ENCODE measurements at regions not wholly inside any gene's neighbourhood (a gene's known extent, or its start where the extent isn't known, plus 50 kb on each side); places are given as distances from the start of the nearest gene placed in this dataset.
A peak's percentile ranks its signal among the peaks of the same experiment; 100 is the strongest.

DNA sequence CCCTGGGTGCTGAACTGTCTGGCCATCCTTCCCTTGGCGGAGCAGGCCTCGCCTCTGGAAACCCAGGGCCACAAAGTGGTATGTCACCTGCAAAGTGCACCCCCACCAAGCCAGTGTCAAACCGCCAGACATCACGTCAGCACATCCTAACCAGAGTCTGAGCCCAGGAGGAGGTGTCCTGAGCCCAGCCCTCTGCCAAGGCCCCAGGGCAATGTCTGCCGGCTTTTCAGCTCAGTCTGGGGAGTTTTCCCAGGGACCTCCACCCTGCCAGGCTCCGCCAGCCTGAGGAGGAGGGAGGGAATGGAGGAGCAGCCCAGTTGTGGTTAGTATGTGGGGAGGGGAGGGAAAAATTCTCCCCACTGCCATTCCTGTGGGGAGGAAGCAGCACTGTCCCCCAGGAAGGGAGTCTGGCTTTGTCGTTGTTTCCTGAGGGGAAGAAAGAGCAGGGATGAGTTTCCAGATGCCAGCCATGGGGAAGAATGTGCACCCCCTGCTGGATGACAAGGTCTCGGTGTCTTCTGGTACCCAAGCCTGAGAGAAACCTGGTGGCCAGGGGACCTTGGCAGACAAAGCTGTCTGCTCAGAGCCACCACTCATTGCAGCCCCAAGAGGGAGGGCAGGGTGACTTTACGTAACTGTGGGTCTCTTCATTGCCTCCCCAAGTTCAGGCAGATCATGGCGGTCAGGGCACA, 81.4 kb upstream of the CD82 start:
- Histone ChIP-seq H3K9me3 (ENCODE audit: low read length) (no peaks in the 10 kb centered on the region), H3K27ac (ENCODE audit: low read depth, low read length) (no peak overlapping the region), H3K4me3 (ENCODE audit: low read length) (no peak overlapping the region), H3K36me3 (ENCODE audit: insufficient read depth, low read length) (no peaks in the 10 kb centered on the region), H3K27me3 (ENCODE audit: insufficient read depth, low read length, poor library complexity, severe bottlenecking) (no peaks in the 10 kb centered on the region), H3K4me1 (ENCODE audit: insufficient read depth, low read length) (no peaks in the 10 kb centered on the region)
- Mint-ChIP-seq H3K4me1 (no peaks in the 10 kb centered on the region), H3K9me3 (peaks cover 2 to 11% (median 5%) of the 10 kb centered on the region in 5 donors), H3K27me3 (peaks cover 6 to 22% of the 10 kb centered on the region in 2 donors), H3K4me3 (no peak overlapping the region), H3K27ac (no peak overlapping the region), H3K36me3 (peaks cover 0 to 5% (median 0%) of the 10 kb centered on the region in 3 donors)
- CTCF ChIA-PET = no interaction called here
- no peak for DNase-seq
- POLR2A ChIA-PET = no interaction called here

DNA sequence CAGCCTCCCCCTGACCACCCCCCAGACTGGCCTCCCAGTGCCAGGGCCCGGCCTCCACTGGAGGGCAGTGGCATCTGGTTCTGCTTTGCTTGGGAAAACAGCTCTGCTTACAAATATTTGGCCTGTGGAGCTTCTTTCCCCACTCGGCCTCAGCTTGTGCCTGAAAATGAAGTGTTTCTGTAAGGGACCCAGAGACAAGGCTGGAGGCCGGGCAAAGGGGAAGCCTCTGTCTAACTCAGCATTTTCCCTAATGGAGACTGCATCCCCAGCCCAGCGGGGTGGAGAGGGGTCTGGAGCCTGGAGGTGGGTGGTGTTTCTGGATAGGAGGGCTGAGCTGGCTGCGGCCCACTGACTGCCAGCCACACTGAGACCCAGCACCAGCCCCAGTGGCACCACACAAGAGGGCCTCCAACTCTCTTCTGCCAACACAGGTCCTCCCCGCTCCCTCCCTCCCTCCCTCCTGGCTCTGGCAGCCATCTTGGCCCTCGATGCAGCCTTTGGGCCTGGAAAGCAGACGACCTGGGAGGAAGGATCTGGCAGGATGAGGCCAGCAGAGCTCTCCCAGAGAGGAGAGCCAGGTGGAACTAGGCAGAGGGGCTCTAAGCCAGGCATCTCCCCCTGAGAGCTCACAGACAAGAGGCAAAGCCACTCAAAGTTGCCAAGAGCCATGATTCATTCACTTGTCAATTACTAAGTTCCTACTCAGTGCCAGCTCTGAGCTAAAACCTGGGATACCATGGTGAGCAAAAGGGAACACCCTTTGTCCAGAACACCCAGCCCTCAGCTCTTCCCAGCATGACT, 77.1 kb upstream of the CD82 start:
- POLR2A ChIA-PET = no interaction called here
- H3K27ac ChIP-seq (ENCODE audit: low read depth, low read length) = no peak overlapping the region
- H3K9me3 Mint-ChIP-seq = peaks cover 2 to 11% (median 5%) of the 10 kb centered on the region in 5 donors
- H3K4me1 Mint-ChIP-seq = no peaks in the 10 kb centered on the region
- no peak overlapping the region for H3K4me3 ChIP-seq (ENCODE audit: low read length)
- DNase-seq = no peak
- H3K27me3 Mint-ChIP-seq = peaks cover 11 to 34% of the 10 kb centered on the region in 2 donors
- H3K4me3 Mint-ChIP-seq = no peak overlapping the region
- H3K27me3 ChIP-seq (ENCODE audit: insufficient read depth, low read length, poor library complexity, severe bottlenecking) = no peaks in the 10 kb centered on the region
- peaks cover 0 to 5% (median 0%) of the 10 kb centered on the region in 3 donors for H3K36me3 Mint-ChIP-seq
- H3K4me1 ChIP-seq (ENCODE audit: insufficient read depth, low read length) = no peaks in the 10 kb centered on the region
- no peaks in the 10 kb centered on the region for H3K9me3 ChIP-seq (ENCODE audit: low read length)
- H3K27ac Mint-ChIP-seq = peak overlapping the region in 1 of 8 donors; percentile 54
- no peaks in the 10 kb centered on the region for H3K36me3 ChIP-seq (ENCODE audit: insufficient read depth, low read length)
- CTCF ChIA-PET = no interaction called here

DNA sequence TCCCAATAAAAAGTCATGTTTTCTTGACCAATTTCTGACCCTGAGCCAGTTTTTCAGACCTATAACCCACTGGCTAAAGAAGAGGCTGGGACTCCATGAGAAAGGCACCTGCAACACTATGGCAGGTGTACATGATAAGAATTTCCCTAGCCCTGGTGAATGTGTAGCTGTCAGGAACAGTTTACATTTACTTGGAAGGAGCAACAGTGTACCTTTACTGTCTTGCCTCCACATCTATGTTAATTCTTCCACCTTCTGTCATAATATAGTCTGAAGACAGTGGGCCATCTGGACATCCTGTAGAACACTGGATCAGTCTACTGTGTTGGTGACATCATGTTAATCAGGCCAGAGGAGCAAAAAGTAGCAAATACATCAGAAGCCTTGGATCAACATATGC, 72.1 kb upstream of the CD82 start:
- no peaks in the 10 kb centered on the region for H3K36me3 ChIP-seq (ENCODE audit: insufficient read depth, low read length)
- no peaks in the 10 kb centered on the region for H3K9me3 ChIP-seq (ENCODE audit: low read length)
- H3K4me3 Mint-ChIP-seq = no peak overlapping the region
- no peaks in the 10 kb centered on the region for H3K4me1 ChIP-seq (ENCODE audit: insufficient read depth, low read length)
- DNase-seq = no peak
- POLR2A ChIA-PET = no interaction called here
- no peak overlapping the region for H3K27ac ChIP-seq (ENCODE audit: low read depth, low read length)
- no peaks in the 10 kb centered on the region for H3K9me3 Mint-ChIP-seq
- H3K27me3 Mint-ChIP-seq = peaks cover 15 to 46% of the 10 kb centered on the region in 2 donors
- H3K27me3 ChIP-seq (ENCODE audit: insufficient read depth, low read length, poor library complexity, severe bottlenecking) = no peaks in the 10 kb centered on the region
- H3K27ac Mint-ChIP-seq = no peak overlapping the region
- CTCF ChIA-PET = no interaction called here
- no peaks in the 10 kb centered on the region for H3K36me3 Mint-ChIP-seq
- H3K4me1 Mint-ChIP-seq = no peaks in the 10 kb centered on the region
- no peak overlapping the region for H3K4me3 ChIP-seq (ENCODE audit: low read length)

DNA sequence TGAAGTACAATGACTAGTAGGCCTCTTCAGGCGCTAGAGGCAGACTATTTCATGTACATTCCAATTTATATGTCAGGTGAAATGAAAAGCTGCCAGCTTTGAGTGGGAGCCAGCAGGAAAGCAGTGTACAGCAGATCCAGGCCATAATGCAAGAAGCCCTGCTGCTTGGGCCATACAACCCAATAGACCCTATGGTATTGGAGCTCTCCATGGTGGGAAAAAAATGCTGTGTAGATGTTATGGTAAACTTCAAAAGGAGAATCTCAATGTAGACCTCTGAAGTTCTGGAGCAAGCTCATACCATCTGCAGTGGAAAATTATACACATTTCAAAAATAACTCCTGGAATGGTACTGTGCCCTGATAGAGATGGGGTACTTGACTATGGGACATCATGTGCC, 71.5 kb upstream of the CD82 start:
- Mint-ChIP-seq H3K4me1 (no peaks in the 10 kb centered on the region), H3K4me3 (no peak overlapping the region), H3K27ac (no peak overlapping the region), H3K27me3 (peaks cover 13 to 42% of the 10 kb centered on the region in 2 donors), H3K36me3 (no peaks in the 10 kb centered on the region), H3K9me3 (no peaks in the 10 kb centered on the region)
- no peaks in the 10 kb centered on the region for H3K4me1 ChIP-seq (ENCODE audit: insufficient read depth, low read length)
- H3K4me3 ChIP-seq (ENCODE audit: low read length) = no peak overlapping the region
- ChIA-PET CTCF (no interaction called here), POLR2A (no interaction called here)
- H3K27ac ChIP-seq (ENCODE audit: low read depth, low read length) = no peak overlapping the region
- H3K9me3 ChIP-seq (ENCODE audit: low read length) = no peaks in the 10 kb centered on the region
- H3K36me3 ChIP-seq (ENCODE audit: insufficient read depth, low read length) = no peaks in the 10 kb centered on the region
- no peak for DNase-seq
- no peaks in the 10 kb centered on the region for H3K27me3 ChIP-seq (ENCODE audit: insufficient read depth, low read length, poor library complexity, severe bottlenecking)

DNA sequence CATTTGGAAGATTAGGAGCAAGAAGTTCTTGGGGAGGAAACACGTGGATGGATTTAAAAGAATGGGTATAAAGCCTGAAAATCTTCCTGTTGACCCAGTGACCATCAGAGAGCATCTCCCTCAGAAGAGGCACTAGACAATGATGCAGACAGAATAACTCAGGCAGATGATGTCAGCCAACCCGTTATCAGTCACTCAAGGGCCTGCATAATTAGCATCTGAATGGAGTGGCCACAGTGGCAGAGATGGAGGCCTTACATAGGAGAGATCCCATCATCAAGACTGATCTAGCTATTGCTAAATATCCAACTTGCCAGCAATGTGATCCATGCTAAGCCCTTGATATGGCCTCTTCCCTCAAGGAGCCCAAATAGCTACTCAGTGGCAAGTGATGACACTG, 70.7 kb upstream of the CD82 start:
- ChIA-PET CTCF (no interaction called here), POLR2A (no interaction called here)
- no peaks in the 10 kb centered on the region for H3K9me3 Mint-ChIP-seq

DNA sequence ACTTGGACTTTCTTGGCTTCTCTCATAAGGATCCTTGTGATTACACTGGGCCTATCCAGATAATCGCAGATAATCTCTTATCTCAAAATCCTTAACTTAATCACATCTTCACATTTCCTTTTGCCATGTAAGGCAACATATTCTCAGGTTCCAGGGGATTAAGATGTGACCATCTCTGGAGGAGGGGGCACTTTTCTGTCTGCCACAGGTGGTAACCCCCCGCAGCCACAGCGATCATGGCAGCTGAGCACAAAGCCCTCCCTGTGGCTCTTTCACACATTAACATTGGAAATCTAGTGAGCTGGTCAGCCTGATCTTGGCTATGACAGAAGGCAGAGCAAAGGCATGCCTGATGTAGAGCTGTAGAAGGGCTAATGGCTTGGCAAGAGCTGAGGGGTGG, 69.1 kb upstream of the CD82 start:
- no peaks in the 10 kb centered on the region for H3K9me3 Mint-ChIP-seq
- Histone ChIP-seq H3K9me3 (ENCODE audit: low read length) (no peaks in the 10 kb centered on the region), H3K4me1 (ENCODE audit: insufficient read depth, low read length) (no peaks in the 10 kb centered on the region), H3K27ac (ENCODE audit: low read depth, low read length) (no peak overlapping the region), H3K4me3 (ENCODE audit: low read length) (no peak overlapping the region), H3K36me3 (ENCODE audit: insufficient read depth, low read length) (no peaks in the 10 kb centered on the region), H3K27me3 (ENCODE audit: insufficient read depth, low read length, poor library complexity, severe bottlenecking) (no peaks in the 10 kb centered on the region)
- no peak overlapping the region for H3K27ac Mint-ChIP-seq
- H3K27me3 Mint-ChIP-seq = peaks cover 7 to 46% of the 10 kb centered on the region in 2 donors
- CTCF ChIA-PET = no interaction called here
- DNase-seq = no peak
- no peak overlapping the region for H3K4me3 Mint-ChIP-seq
- POLR2A ChIA-PET = no interaction called here
- H3K36me3 Mint-ChIP-seq = no peaks in the 10 kb centered on the region
- H3K4me1 Mint-ChIP-seq = no peaks in the 10 kb centered on the region

More for the DNA sequence above, 70.7 kb upstream of the CD82 start:
- H3K4me3 Mint-ChIP-seq = no peak overlapping the region
- H3K27ac Mint-ChIP-seq = no peak overlapping the region
- H3K27me3 ChIP-seq (ENCODE audit: insufficient read depth, low read length, poor library complexity, severe bottlenecking) = no peaks in the 10 kb centered on the region
- no peaks in the 10 kb centered on the region for H3K4me1 Mint-ChIP-seq
- H3K9me3 ChIP-seq (ENCODE audit: low read length) = no peaks in the 10 kb centered on the region
- H3K4me1 ChIP-seq (ENCODE audit: insufficient read depth, low read length) = no peaks in the 10 kb centered on the region
- no peak overlapping the region for H3K27ac ChIP-seq (ENCODE audit: low read depth, low read length)
- no peak overlapping the region for H3K4me3 ChIP-seq (ENCODE audit: low read length)
- no peaks in the 10 kb centered on the region for H3K36me3 Mint-ChIP-seq
- H3K27me3 Mint-ChIP-seq = peaks cover 8 to 39% of the 10 kb centered on the region in 2 donors
- DNase-seq = no peak
- H3K36me3 ChIP-seq (ENCODE audit: insufficient read depth, low read length) = no peaks in the 10 kb centered on the region

DNA sequence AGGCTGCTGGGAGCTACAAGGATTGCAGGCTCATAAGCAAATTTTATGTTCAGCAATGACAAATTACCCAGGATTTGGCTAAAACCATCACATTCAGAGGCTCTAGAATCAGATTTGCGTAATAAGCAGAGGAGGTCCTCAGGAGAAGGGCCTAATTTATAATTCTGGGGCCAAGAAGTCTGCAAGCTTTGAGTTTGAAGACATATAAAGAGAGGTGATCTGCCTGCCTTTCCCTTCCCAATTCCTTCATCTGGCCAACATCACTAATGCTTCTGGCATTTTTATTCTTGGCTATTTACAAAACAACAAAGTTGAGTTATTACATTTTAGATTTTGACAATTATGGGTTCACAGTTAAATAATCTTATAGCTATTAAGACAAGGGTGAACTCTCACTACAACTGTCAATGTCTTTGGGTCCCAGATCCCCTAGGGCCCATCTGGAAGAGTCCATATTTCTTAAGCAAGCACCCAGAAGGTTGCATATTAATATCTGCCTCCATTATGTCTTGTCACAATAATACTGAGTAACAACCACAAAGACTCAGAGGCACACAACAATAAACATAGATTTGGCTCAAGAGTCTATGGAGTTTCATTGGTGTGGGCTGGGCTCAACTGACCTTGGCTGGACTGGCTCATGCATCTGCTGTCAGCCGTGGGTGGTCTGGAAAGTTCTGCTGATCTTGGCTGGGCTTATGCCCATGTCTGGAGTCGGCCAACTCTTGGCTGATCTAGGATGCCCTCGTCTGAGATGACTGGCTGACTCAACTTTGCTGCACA, 67.2 kb upstream of the CD82 start:
- H3K4me3 ChIP-seq (ENCODE audit: low read length) = no peak overlapping the region
- no peaks in the 10 kb centered on the region for H3K36me3 Mint-ChIP-seq
- POLR2A ChIA-PET = no interaction called here
- H3K27ac ChIP-seq (ENCODE audit: low read depth, low read length) = no peak overlapping the region
- H3K27me3 ChIP-seq (ENCODE audit: insufficient read depth, low read length, poor library complexity, severe bottlenecking) = no peaks in the 10 kb centered on the region
- H3K27ac Mint-ChIP-seq = no peak overlapping the region
- H3K9me3 ChIP-seq (ENCODE audit: low read length) = no peaks in the 10 kb centered on the region
- H3K4me1 ChIP-seq (ENCODE audit: insufficient read depth, low read length) = no peaks in the 10 kb centered on the region
- CTCF ChIA-PET = interaction anchor here (0.6 kb wide), 1 partner anchor 119 kb away, joined by 4 read pairs; no protein-coding TSS in a partner anchor
- peaks cover 7 to 46% of the 10 kb centered on the region in 2 donors for H3K27me3 Mint-ChIP-seq
- H3K9me3 Mint-ChIP-seq = no peaks in the 10 kb centered on the region
- no peaks in the 10 kb centered on the region for H3K4me1 Mint-ChIP-seq
- no peak overlapping the region for H3K4me3 Mint-ChIP-seq
- no peak for DNase-seq
- no peaks in the 10 kb centered on the region for H3K36me3 ChIP-seq (ENCODE audit: insufficient read depth, low read length)

DNA sequence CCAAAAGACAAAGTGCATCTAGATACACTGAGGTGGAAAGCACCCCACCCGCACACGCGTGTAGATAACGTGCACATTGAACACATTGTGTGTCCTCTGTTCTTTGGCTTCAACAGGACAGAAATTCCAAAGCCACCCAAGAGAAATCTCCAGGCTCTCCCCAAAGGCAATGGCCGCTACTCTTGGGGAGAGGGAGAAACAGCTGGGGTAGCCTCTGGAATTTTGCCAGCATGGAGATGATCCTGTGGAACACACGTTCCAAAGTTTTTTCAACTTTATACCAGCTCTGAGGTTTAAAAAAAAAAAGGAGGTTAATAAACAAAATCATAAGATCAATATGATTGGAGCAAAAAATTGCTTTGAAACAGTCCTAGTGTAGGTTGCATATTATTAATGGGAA, 63.0 kb upstream of the CD82 start:
- Mint-ChIP-seq H3K4me3 (no peak overlapping the region), H3K27ac (no peak overlapping the region), H3K4me1 (no peaks in the 10 kb centered on the region), H3K36me3 (peaks cover 0 to 4% (median 0%) of the 10 kb centered on the region in 3 donors), H3K27me3 (peaks cover 6 to 26% of the 10 kb centered on the region in 2 donors), H3K9me3 (peaks cover 0 to 5% (median 4%) of the 10 kb centered on the region in 5 donors)
- H3K4me1 ChIP-seq (ENCODE audit: insufficient read depth, low read length) = no peaks in the 10 kb centered on the region
- H3K4me3 ChIP-seq (ENCODE audit: low read length) = no peak overlapping the region
- no peaks in the 10 kb centered on the region for H3K27me3 ChIP-seq (ENCODE audit: insufficient read depth, low read length, poor library complexity, severe bottlenecking)
- H3K27ac ChIP-seq (ENCODE audit: low read depth, low read length) = no peak overlapping the region
- no peaks in the 10 kb centered on the region for H3K36me3 ChIP-seq (ENCODE audit: insufficient read depth, low read length)
- no peak for DNase-seq
- H3K9me3 ChIP-seq (ENCODE audit: low read length) = no peaks in the 10 kb centered on the region
- ChIA-PET POLR2A (no interaction called here), CTCF (interaction anchor here (0.7 kb wide), 1 partner anchor 217 kb away, joined by 3 read pairs; no protein-coding TSS in a partner anchor)

Measured in CD8-positive, alpha-beta memory T cell (primary cell).